ENCODE measurements at regions not wholly inside any gene's neighbourhood (a gene's known extent, or its start where the extent isn't known, plus 50 kb on each side); places are given as distances from the start of the nearest gene placed in this dataset.

GRCh38 chr4:163866728-163867315 lies 372.3 kb downstream of the TMA16 start:
- no peak for DNase-seq
- Mint-ChIP-seq H3K36me3 (no peaks in the 10 kb centered on the region), H3K4me1 (ENCODE audit: low read depth) (no peaks in the 10 kb centered on the region), H3K27ac (no peak overlapping the region), H3K4me3 (no peak overlapping the region), H3K9me3 (no peaks in the 10 kb centered on the region), H3K27me3 (no peaks in the 10 kb centered on the region)
- intact Hi-C loops (cut with micrococcal nuclease), result no loop called here
- POLR2A ChIA-PET, result no interaction called here
- CTCF ChIA-PET, result no interaction called here

GRCh38 chr4:163868445-163868844 lies 374.0 kb downstream of the TMA16 start:
- no peaks in the 10 kb centered on the region for H3K4me1 Mint-ChIP-seq (ENCODE audit: low read depth)

GRCh38 chr4:163871078-163871477 lies 376.6 kb downstream of the TMA16 start:
- intact Hi-C loops (cut with micrococcal nuclease), result no loop called here
- Mint-ChIP-seq H3K4me1 (ENCODE audit: low read depth) (no peaks in the 10 kb centered on the region), H3K9me3 (no peaks in the 10 kb centered on the region), H3K27me3 (no peaks in the 10 kb centered on the region), H3K27ac (no peak overlapping the region), H3K4me3 (no peak overlapping the region), H3K36me3 (no peaks in the 10 kb centered on the region)
- DNase-seq, result no peak
- ChIA-PET POLR2A (no interaction called here), CTCF (no interaction called here)

More at GRCh38 chr4:163868445-163868844, 374.0 kb downstream of the TMA16 start:
- Mint-ChIP-seq H3K4me3 (no peak overlapping the region), H3K27me3 (no peaks in the 10 kb centered on the region), H3K36me3 (no peaks in the 10 kb centered on the region), H3K27ac (no peak overlapping the region), H3K9me3 (no peaks in the 10 kb centered on the region)
- POLR2A ChIA-PET, result no interaction called here
- CTCF ChIA-PET, result no interaction called here
- intact Hi-C loops (cut with micrococcal nuclease), result no loop called here
- DNase-seq, result no peak

GRCh38 chr4:163875327-163875726 lies 380.8 kb downstream of the TMA16 start:
- Mint-ChIP-seq H3K9me3 (no peaks in the 10 kb centered on the region), H3K36me3 (no peaks in the 10 kb centered on the region), H3K4me1 (ENCODE audit: low read depth) (no peaks in the 10 kb centered on the region), H3K27me3 (no peaks in the 10 kb centered on the region), H3K4me3 (no peak overlapping the region), H3K27ac (no peak overlapping the region)
- intact Hi-C loops (cut with micrococcal nuclease), result no loop called here
- CTCF ChIA-PET, result no interaction called here
- no peak for DNase-seq
- POLR2A ChIA-PET, result no interaction called here

GRCh38 chr4:163878336-163879121 lies 384.0 kb downstream of the TMA16 start:
- intact Hi-C loops (cut with micrococcal nuclease), result no loop called here
- no peak for DNase-seq
- H3K27ac Mint-ChIP-seq, result no peak overlapping the region
- ChIA-PET CTCF (interaction anchor here (1.0 kb wide), 1 partner anchor 14 kb away, joined by 3 read pairs; no protein-coding TSS in a partner anchor), POLR2A (no interaction called here)
- no peaks in the 10 kb centered on the region for H3K27me3 Mint-ChIP-seq
- H3K9me3 Mint-ChIP-seq, result no peaks in the 10 kb centered on the region
- no peaks in the 10 kb centered on the region for H3K36me3 Mint-ChIP-seq
- no peak overlapping the region for H3K4me3 Mint-ChIP-seq
- H3K4me1 Mint-ChIP-seq (ENCODE audit: low read depth), result no peaks in the 10 kb centered on the region

- Mint-ChIP-seq H3K27ac (no peak overlapping the region), H3K36me3 (no peaks in the 10 kb centered on the region), H3K4me3 (no peak overlapping the region), H3K9me3 (peaks cover 5% of the 10 kb centered on the region), H3K4me1 (ENCODE audit: low read depth) (peaks cover 21% of the 10 kb centered on the region), H3K27me3 (no peaks in the 10 kb centered on the region)
- ChIA-PET CTCF (no interaction called here), POLR2A (no interaction called here)
- intact Hi-C loops (cut with micrococcal nuclease), result no loop called here
- DNase-seq, result no peak
Measured at GRCh38 chr4:163892417-163892816, 397.9 kb downstream of the TMA16 start.

GRCh38 chr4:163895378-163896005 lies 401.0 kb downstream of the TMA16 start:
- ChIA-PET CTCF (no interaction called here), POLR2A (no interaction called here)
- intact Hi-C loops (cut with micrococcal nuclease), result no loop called here
- peak; percentile 20 for DNase-seq
- H3K4me3 Mint-ChIP-seq, result no peak overlapping the region
- peaks cover 21% of the 10 kb centered on the region for H3K4me1 Mint-ChIP-seq (ENCODE audit: low read depth)
- no peak overlapping the region for H3K27ac Mint-ChIP-seq
- H3K27me3 Mint-ChIP-seq, result no peaks in the 10 kb centered on the region
- H3K36me3 Mint-ChIP-seq, result no peaks in the 10 kb centered on the region
- H3K9me3 Mint-ChIP-seq, result peaks cover 9% of the 10 kb centered on the region

- CTCF ChIA-PET, result no interaction called here
- Mint-ChIP-seq H3K36me3 (no peaks in the 10 kb centered on the region), H3K9me3 (peaks cover 9% of the 10 kb centered on the region), H3K27ac (no peak overlapping the region), H3K4me3 (no peak overlapping the region), H3K4me1 (ENCODE audit: low read depth) (peaks cover 6% of the 10 kb centered on the region), H3K27me3 (no peaks in the 10 kb centered on the region)
- intact Hi-C loops (cut with micrococcal nuclease), result no loop called here
- no peak for DNase-seq
- POLR2A ChIA-PET, result no interaction called here
Measured at GRCh38 chr4:163901319-163901718, 406.8 kb downstream of the TMA16 start.

GRCh38 chr4:163902417-163902816 lies 407.9 kb downstream of the TMA16 start:
- ChIA-PET POLR2A (no interaction called here), CTCF (no interaction called here)
- intact Hi-C loops (cut with micrococcal nuclease), result no loop called here
- Mint-ChIP-seq H3K27ac (no peak overlapping the region), H3K9me3 (peaks cover 4% of the 10 kb centered on the region), H3K36me3 (no peaks in the 10 kb centered on the region), H3K4me1 (ENCODE audit: low read depth) (no peaks in the 10 kb centered on the region), H3K27me3 (no peaks in the 10 kb centered on the region), H3K4me3 (no peak overlapping the region)
- no peak for DNase-seq

GRCh38 chr4:163911891-163912290 lies 417.4 kb downstream of the TMA16 start:
- Mint-ChIP-seq H3K9me3 (no peaks in the 10 kb centered on the region), H3K27me3 (no peaks in the 10 kb centered on the region), H3K4me1 (ENCODE audit: low read depth) (no peaks in the 10 kb centered on the region), H3K27ac (no peak overlapping the region), H3K4me3 (no peak overlapping the region), H3K36me3 (no peaks in the 10 kb centered on the region)
- DNase-seq, result no peak
- intact Hi-C loops (cut with micrococcal nuclease), result no loop called here
- ChIA-PET POLR2A (no interaction called here), CTCF (no interaction called here)

GRCh38 chr4:163913571-163913970 lies 419.1 kb downstream of the TMA16 start:
- no peak overlapping the region for H3K27ac Mint-ChIP-seq
- H3K36me3 Mint-ChIP-seq, result no peaks in the 10 kb centered on the region
- DNase-seq, result no peak
- intact Hi-C loops (cut with micrococcal nuclease), result no loop called here
- H3K27me3 Mint-ChIP-seq, result no peaks in the 10 kb centered on the region
- no peaks in the 10 kb centered on the region for H3K4me1 Mint-ChIP-seq (ENCODE audit: low read depth)
- CTCF ChIA-PET, result no interaction called here
- POLR2A ChIA-PET, result no interaction called here
- no peaks in the 10 kb centered on the region for H3K9me3 Mint-ChIP-seq
- no peak overlapping the region for H3K4me3 Mint-ChIP-seq

- H3K4me1 Mint-ChIP-seq (ENCODE audit: low read depth), result no peaks in the 10 kb centered on the region
- no peak overlapping the region for H3K4me3 Mint-ChIP-seq
- ChIA-PET CTCF (no interaction called here), POLR2A (no interaction called here)
- H3K9me3 Mint-ChIP-seq, result no peaks in the 10 kb centered on the region
- no peaks in the 10 kb centered on the region for H3K36me3 Mint-ChIP-seq
- DNase-seq, result no peak
- H3K27me3 Mint-ChIP-seq, result no peaks in the 10 kb centered on the region
- H3K27ac Mint-ChIP-seq, result no peak overlapping the region
- intact Hi-C loops (cut with micrococcal nuclease), result no loop called here
Measured at GRCh38 chr4:163915896-163916295, 421.4 kb downstream of the TMA16 start.

- DNase-seq, result no peak
- H3K4me3 Mint-ChIP-seq, result no peak overlapping the region
- CTCF ChIA-PET, result no interaction called here
- no peaks in the 10 kb centered on the region for H3K36me3 Mint-ChIP-seq
- H3K27ac Mint-ChIP-seq, result no peak overlapping the region
- intact Hi-C loops (cut with micrococcal nuclease), result no loop called here
- no peaks in the 10 kb centered on the region for H3K9me3 Mint-ChIP-seq
- no peaks in the 10 kb centered on the region for H3K27me3 Mint-ChIP-seq
- peaks cover 2% of the 10 kb centered on the region for H3K4me1 Mint-ChIP-seq (ENCODE audit: low read depth)
- POLR2A ChIA-PET, result no interaction called here
Measured at GRCh38 chr4:163920426-163920825, 425.9 kb downstream of the TMA16 start.

Data from activated CD4-positive, alpha-beta memory T cell treated with anti-CD3 and anti-CD28 coated beads for 36 hours (primary cell).